Esophagus muscularis mucosa (tissue), 4 donors: ENCODE measurements at regions not wholly inside any gene's neighbourhood (a gene's known extent, or its start where the extent isn't known, plus 50 kb on each side); places are given as distances from the start of the nearest gene placed in this dataset.

Experiments used
- CTCF ChIP-seq, 3 experiments: fragments of 200-600 bp in 2 of 3; fragments of 450-650 bp in 1 of 3; sonication (generic) in 2 of 3; IDR thresholded peaks; one replicate each; pipeline ENCODE4 v1.5.1; 2017 to 2019; ENCODE audit warnings: antibody characterized with exemption in 3 of 3, mild to moderate bottlenecking in 2 of 3, moderate library complexity in 1 of 3
- EP300 ChIP-seq: sonication (generic); formaldehyde crosslinking; IDR thresholded peaks from one replicate; pipeline ENCODE4 v1.6.1; 2017; ENCODE audit warnings: antibody characterized with exemption
- POLR2A ChIP-seq: fragments of 450-650 bp; IDR thresholded peaks from one replicate; pipeline ENCODE4 v1.6.1; 2017; ENCODE audit warnings: antibody characterized with exemption, moderate library complexity, mild to moderate bottlenecking, low read depth
- POLR2AphosphoS5 ChIP-seq, 2 donors: sonication (generic); formaldehyde crosslinking; IDR thresholded peaks; one replicate each; pipeline ENCODE4 v1.6.1; 2017; ENCODE audit warnings: antibody characterized with exemption in 2 of 2

- TF ChIP-seq POLR2A, result no peak
- no peak for TF ChIP-seq CTCF (IDR thresholded peaks at IDR 0.05)
- no peak for TF ChIP-seq POLR2AphosphoS5 (IDR thresholded peaks at IDR 0.05)
- TF ChIP-seq EP300, result no peak
Measured at GRCh38 chr14:85358136-85358785, 171.7 kb upstream of the FLRT2 start.
